Hepatic stellate cell (primary cell): ENCODE measurements at regions not wholly inside any gene's neighbourhood (a gene's known extent, or its start where the extent isn't known, plus 50 kb on each side); places are given as distances from the start of the nearest gene placed in this dataset.
A peak's percentile ranks its signal among the peaks of the same experiment; 100 is the strongest.

Experiments
- DNase-seq: peaks from one replicate; pipeline ENCODE4 v3.0.0; 2011; ENCODE audit warnings: low spot score

- DNase-seq = no peak
These were observed 368.1 kb upstream of the TMTC1 start for GRCh38 chr12:30151831-30152230.

- DNase-seq = no peak
These were observed 362.8 kb upstream of the TMTC1 start for GRCh38 chr12:30146561-30146960.

- DNase-seq = peak; percentile 25
These were observed 361.9 kb upstream of the TMTC1 start for GRCh38 chr12:30145684-30146032.

GRCh38 chr12:30144777-30145683 is 361.3 kb upstream of the TMTC1 start:
- DNase-seq = no peak

GRCh38 chr12:30142301-30142700 is 358.6 kb upstream of the TMTC1 start:
- no peak for DNase-seq

- DNase-seq = peak; percentile 27
These were observed 354.7 kb upstream of the TMTC1 start for GRCh38 chr12:30138483-30138882.

- DNase-seq = no peak
These were observed 353.0 kb upstream of the TMTC1 start for GRCh38 chr12:30136696-30137095.

GRCh38 chr12:30135776-30136175 is 352.0 kb upstream of the TMTC1 start:
- no peak for DNase-seq

GRCh38 chr12:30134229-30134628 is 350.5 kb upstream of the TMTC1 start:
- no peak for DNase-seq

GRCh38 chr12:30126944-30127343 is 343.2 kb upstream of the TMTC1 start:
- no peak for DNase-seq

- DNase-seq = no peak
These were observed 336.8 kb upstream of the TMTC1 start for GRCh38 chr12:30120522-30120921.

- DNase-seq = no peak
These were observed 333.7 kb upstream of the TMTC1 start for GRCh38 chr12:30117483-30117882.

- no peak for DNase-seq
These were observed 328.0 kb upstream of the TMTC1 start for GRCh38 chr12:30111719-30112118.

GRCh38 chr12:30110958-30111586 is 327.3 kb upstream of the TMTC1 start:
- peak; percentile 18 for DNase-seq

- DNase-seq = no peak
These were observed 326.8 kb upstream of the TMTC1 start for GRCh38 chr12:30110498-30110897.

- DNase-seq = no peak
These were observed 324.9 kb upstream of the TMTC1 start for GRCh38 chr12:30108666-30109065.

- no peak for DNase-seq
These were observed 322.6 kb upstream of the TMTC1 start for GRCh38 chr12:30106204-30106965.

GRCh38 chr12:30105505-30105904 is 321.8 kb upstream of the TMTC1 start:
- no peak for DNase-seq

- DNase-seq = no peak
These were observed 321.2 kb upstream of the TMTC1 start for GRCh38 chr12:30104971-30105370.

GRCh38 chr12:30100741-30101140 is 317.0 kb upstream of the TMTC1 start:
- DNase-seq = no peak

- no peak for DNase-seq
These were observed 314.9 kb upstream of the TMTC1 start for GRCh38 chr12:30098677-30099076.

GRCh38 chr12:30095511-30095910 is 311.8 kb upstream of the TMTC1 start:
- DNase-seq = no peak
